H1 (cell line): ENCODE measurements at regions not wholly inside any gene's neighbourhood (a gene's known extent, or its start where the extent isn't known, plus 50 kb on each side); places are given as distances from the start of the nearest gene placed in this dataset.

Source experiments
- CTCF ChIA-PET: fragments of 300-600 bp; sonication (Branson Sonifier 250); formaldehyde crosslinking; loops from one replicate; lab custom pipeline; 2021; ENCODE audit not compliant: partially characterized antibody; lab: Charles Lee
- POLR2A ChIA-PET: fragments of 300-600 bp; sonication (Branson Sonifier 250); formaldehyde crosslinking; loops from one replicate; lab custom pipeline; 2021; ENCODE audit warnings: inconsistent platforms; ENCODE audit not compliant: partially characterized antibody; lab: Charles Lee
- DNase-seq, 2 experiments: peaks; one replicate each; pipeline versions ENCODE4 v3.0.0 to v3.0.0-alpha.2; 2010 to 2022; ENCODE audit warnings: low spot score in 2 of 2, low read depth in 1 of 2, mixed read lengths in 1 of 2
- FAIRE-seq: peaks from 2 replicates; lab custom pipeline; 2011; peaks lifted over from hg19 to GRCh38; lab: Jason Lieb, UNC
- H2AFZ ChIP-seq: 2 replicates; pipeline ENCODE4 v1.8.1; 2012; ENCODE audit warnings: low read length, inconsistent platforms
- H2AK5ac ChIP-seq: 2 replicates; pipeline ENCODE4 v1.6.1; 2013; ENCODE audit warnings: low read depth, low read length
- H2BK120ac ChIP-seq: replicated peaks from 2 replicates; pipeline ENCODE3; 2013; ENCODE audit warnings: low read depth, low read length, inconsistent platforms
- H2BK12ac ChIP-seq: 2 replicates; pipeline ENCODE4 v1.6.1; 2013; ENCODE audit warnings: low read depth, low read length
- H2BK15ac ChIP-seq: 2 replicates; pipeline ENCODE4 v1.6.1; 2013; ENCODE audit warnings: low read length
- H2BK20ac ChIP-seq: 2 replicates; pipeline ENCODE4 v1.6.1; 2013; ENCODE audit warnings: low read length
- H2BK5ac ChIP-seq: 2 replicates; pipeline ENCODE4 v1.6.1; 2013; ENCODE audit warnings: low read depth, low read length
- H3K14ac ChIP-seq: 2 replicates; pipeline ENCODE4 v1.6.1; 2013; ENCODE audit warnings: inconsistent platforms; ENCODE audit not compliant: insufficient read length
- H3K18ac ChIP-seq: 2 replicates; pipeline ENCODE4 v1.6.1; 2013; ENCODE audit warnings: low read length; ENCODE audit errors: extremely low read depth
- H3K23ac ChIP-seq: 2 replicates; pipeline ENCODE4 v1.6.1; 2013; ENCODE audit warnings: inconsistent platforms; ENCODE audit not compliant: insufficient read length
- H3K23me2 ChIP-seq: 2 replicates; pipeline ENCODE4 v1.6.1; 2013; ENCODE audit warnings: low read depth, low read length
- H3K27ac ChIP-seq: 2 replicates; pipeline ENCODE4 v1.6.1; 2011; ENCODE audit warnings: low read depth, low read length, inconsistent platforms
- H3K27me3 ChIP-seq, 4 experiments: replicated peaks in 1 of 4; 1 replicate in 1 of 4; 2 replicates in 3 of 4; pipeline versions ENCODE4 v1.6.1 to v1.8.1; 2011 to 2013; ENCODE audit warnings: low read length in 3 of 4, mild to moderate bottlenecking in 3 of 4, inconsistent platforms in 2 of 4, mixed read lengths in 2 of 4, moderate library complexity in 1 of 4; ENCODE audit not compliant: control insufficient read depth in 3 of 4, insufficient read depth in 3 of 4; ENCODE audit errors: extremely low read depth in 1 of 4
- H3K36me3 ChIP-seq, 4 experiments: 2 replicates each; pipeline versions ENCODE4 v1.6.1 to v1.8.1; 2011 to 2013; ENCODE audit warnings: mild to moderate bottlenecking in 4 of 4, low read length in 3 of 4, moderate library complexity in 2 of 4, control low read depth in 1 of 4, inconsistent platforms in 1 of 4; ENCODE audit not compliant: insufficient read depth in 4 of 4, control insufficient read depth in 2 of 4
- H3K4ac ChIP-seq: replicated peaks from 2 replicates; pipeline ENCODE3; 2013; ENCODE audit warnings: low read length, low read depth, mixed read lengths, inconsistent platforms; ENCODE audit not compliant: insufficient read length
- H3K4me1 ChIP-seq, 4 experiments: replicated peaks in 1 of 4; 1 replicate in 1 of 4; 2 replicates in 3 of 4; pipeline versions ENCODE4 v1.6.1 to v1.8.1; 2011 to 2013; ENCODE audit warnings: low read length in 3 of 4, inconsistent platforms in 2 of 4, mixed read lengths in 1 of 4; ENCODE audit not compliant: insufficient read depth in 4 of 4, control insufficient read depth in 3 of 4
- H3K4me2 ChIP-seq, 2 experiments: 2 replicates each; pipeline versions ENCODE4 v1.6.1 to v1.8.1; 2011 to 2013; ENCODE audit warnings: low read depth in 2 of 2, low read length in 2 of 2, control low read depth in 1 of 2, inconsistent platforms in 1 of 2, mild to moderate bottlenecking in 1 of 2; ENCODE audit not compliant: insufficient read depth in 1 of 2
- H3K4me3 ChIP-seq, 4 experiments: fragments of 200-600, 300-600 bp in 1 of 4; sonication (generic), shearing (Covaris generic), sonication (Bioruptor Twin) in 1 of 4; 2 replicates each; pipeline versions ENCODE4 v1.5.1 to v1.8.1; 2011 to 2016; ENCODE audit warnings: low read length in 4 of 4, low read depth in 3 of 4, control low read depth in 2 of 4, inconsistent platforms in 2 of 4, mild to moderate bottlenecking in 2 of 4, mixed read lengths in 1 of 4, moderate library complexity in 1 of 4; ENCODE audit not compliant: insufficient read depth in 2 of 4; ENCODE audit errors: extremely low read depth in 1 of 4
- H3K56ac ChIP-seq: replicated peaks from 2 replicates; pipeline ENCODE3; 2013; ENCODE audit warnings: low read depth, mild to moderate bottlenecking, mixed read lengths, low read length, inconsistent platforms; ENCODE audit not compliant: insufficient read length
- H3K79me1 ChIP-seq: 2 replicates; pipeline ENCODE4 v1.6.1; 2013; ENCODE audit warnings: low read depth, low read length, control low read depth
- H3K79me2 ChIP-seq, 2 experiments: 2 replicates each; pipeline versions ENCODE4 v1.6.1 to v1.8.1; 2012 to 2013; ENCODE audit warnings: low read length in 2 of 2, mild to moderate bottlenecking in 2 of 2, inconsistent platforms in 1 of 2; ENCODE audit not compliant: insufficient read depth in 2 of 2, control insufficient read depth in 1 of 2
- H3K9ac ChIP-seq, 4 experiments: replicated peaks in 1 of 4; 1 replicate in 1 of 4; 2 replicates in 3 of 4; pipeline versions ENCODE4 v1.6.1 to v1.8.1; 2011 to 2013; ENCODE audit warnings: low read depth in 3 of 4, low read length in 3 of 4, control low read depth in 2 of 4, mild to moderate bottlenecking in 2 of 4, moderate library complexity in 2 of 4, inconsistent platforms in 1 of 4; ENCODE audit errors: extremely low read depth in 1 of 4
- H3K9me3 ChIP-seq, 2 experiments: 2 replicates each; pipeline versions ENCODE4 v1.6.1 to v1.8.1; 2012 to 2013; ENCODE audit warnings: mild to moderate bottlenecking in 2 of 2, moderate library complexity in 2 of 2, control low read depth in 1 of 2, inconsistent platforms in 1 of 2, low read depth in 1 of 2, low read length in 1 of 2, mixed read lengths in 1 of 2; ENCODE audit not compliant: insufficient read depth in 2 of 2
- H4K20me1 ChIP-seq, 2 experiments: replicated peaks in 1 of 2; 2 replicates each; pipeline versions ENCODE3 to v1.8.1; 2011 to 2013; ENCODE audit warnings: inconsistent platforms in 2 of 2, low read length in 2 of 2, mild to moderate bottlenecking in 1 of 2; ENCODE audit not compliant: insufficient read depth in 2 of 2, control insufficient read depth in 1 of 2
- H4K5ac ChIP-seq: 2 replicates; pipeline ENCODE4 v1.6.1; 2013; ENCODE audit warnings: low read length, low read depth, mixed read lengths, inconsistent platforms; ENCODE audit not compliant: insufficient read length
- H4K8ac ChIP-seq: 2 replicates; pipeline ENCODE4 v1.8.0; 2013; ENCODE audit warnings: mild to moderate bottlenecking, moderate library complexity, low read length, inconsistent platforms; ENCODE audit not compliant: insufficient read depth; ENCODE audit errors: extremely low read depth
- H4K91ac ChIP-seq: replicated peaks from 2 replicates; pipeline ENCODE3; 2013; ENCODE audit warnings: low read length, mixed read lengths, inconsistent platforms; ENCODE audit not compliant: insufficient read length
- CEBPB ChIP-seq: IDR thresholded peaks from 2 replicates; pipeline ENCODE4 v1.6.1; 2012; ENCODE audit warnings: low read depth, low read length
- HDAC2 ChIP-seq, 2 experiments: fragments of 300-600 bp in 1 of 2; sonication (generic) in 1 of 2; IDR thresholded peaks; 2 replicates each; pipeline ENCODE4 v1.6.1; 2011 to 2012; ENCODE audit warnings: low read depth in 2 of 2, low read length in 2 of 2, mild to moderate bottlenecking in 2 of 2, moderate library complexity in 2 of 2, borderline replicate concordance in 1 of 2, inconsistent platforms in 1 of 2
- NRF1 ChIP-seq: IDR thresholded peaks from 2 replicates; pipeline ENCODE4 v1.6.1; 2011; ENCODE audit warnings: mild to moderate bottlenecking, low read depth, low read length, improper control_type of control experiment
- RNF2 ChIP-seq: fragments of 200-900, 300-1000 bp; sonication (generic); IDR thresholded peaks from 2 replicates; pipeline ENCODE4 v1.7.1; 2016; ENCODE audit warnings: borderline replicate concordance, low read depth, mild to moderate bottlenecking, antibody characterized with exemption, low read length; ENCODE audit not compliant: poor library complexity, severe bottlenecking; ENCODE audit errors: missing control alignments
- SAP30 ChIP-seq: fragments of 300-600 bp; sonication (generic); IDR thresholded peaks from 2 replicates; pipeline ENCODE4 v1.7.1; 2012; ENCODE audit warnings: low read length, moderate library complexity, mild to moderate bottlenecking, inconsistent platforms; ENCODE audit not compliant: insufficient read depth, insufficient replicate concordance
- SP2 ChIP-seq: IDR thresholded peaks from 2 replicates; pipeline ENCODE4 v1.6.1; 2012; ENCODE audit warnings: mild to moderate bottlenecking, low read length, inconsistent platforms
- TAF1 ChIP-seq: IDR thresholded peaks from 2 replicates; pipeline ENCODE4 v1.6.1; 2011; ENCODE audit warnings: mild to moderate bottlenecking, low read depth, low read length
- TEAD4 ChIP-seq: IDR thresholded peaks from 2 replicates; pipeline ENCODE4 v1.6.1; 2012; ENCODE audit warnings: low read depth, low read length, inconsistent platforms, mixed read lengths
- WGBS, 2 experiments: shearing (Covaris generic) in 1 of 2; methylation state at CpG; one replicate each; pipeline versions ENCODE4 v1.1.6 to v1.1.7; 2013 to 2015; ENCODE audit warnings: low lambda C conversion rate in 2 of 2, mixed read lengths in 2 of 2, inconsistent platforms in 1 of 2, low coverage in 1 of 2, missing lambda C conversion rate in 1 of 2; ENCODE audit not compliant: insufficient replicate concordance in 2 of 2, insufficient coverage in 1 of 2, insufficient read length in 1 of 2; ENCODE audit errors: extremely low coverage in 1 of 2, missing lambda C conversion rate in 1 of 2; 5-methylcytosine and 5-hydroxymethylcytosine counted together

DNA sequence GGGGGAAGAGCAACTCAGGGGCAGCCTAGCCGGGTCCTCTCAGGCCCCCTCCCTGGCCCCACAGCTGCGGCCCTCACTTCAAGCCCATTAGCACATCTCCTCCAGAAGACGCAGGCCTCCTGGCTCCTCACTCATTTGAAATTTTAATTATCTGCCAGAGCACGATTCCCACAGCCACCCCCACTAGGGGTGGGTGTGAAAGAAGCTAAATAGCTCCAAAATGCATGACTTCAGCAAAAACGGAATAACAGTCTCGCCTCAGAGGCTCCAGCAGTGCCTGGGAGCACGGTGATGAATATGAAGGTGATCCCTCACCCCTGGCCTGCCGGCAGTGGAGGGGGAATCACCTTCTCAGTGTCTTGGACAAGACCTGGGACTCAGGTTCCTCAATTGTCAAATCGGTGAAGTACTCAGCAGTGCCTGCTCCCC is 61.1 kb upstream of the HRH2 start:
- no peak overlapping the region for H2BK20ac ChIP-seq
- no peaks in the 10 kb centered on the region for H3K79me1 ChIP-seq
- no peaks in the 10 kb centered on the region for H3K27me3 ChIP-seq
- no peak overlapping the region for H3K56ac ChIP-seq
- H2BK120ac ChIP-seq: no peak overlapping the region
- H2AK5ac ChIP-seq: no peak overlapping the region
- no peaks in the 10 kb centered on the region for H3K79me2 ChIP-seq
- H4K8ac ChIP-seq: no peak overlapping the region
- H3K4ac ChIP-seq: no peak overlapping the region
- no peak overlapping the region for H4K91ac ChIP-seq
- FAIRE-seq: no peak
- no peak overlapping the region for H4K5ac ChIP-seq
- no peaks in the 10 kb centered on the region for H4K20me1 ChIP-seq
- H2AFZ ChIP-seq: 0 out of 2 replicates have a peak overlapping the region, but pooled peaks have one; percentile 24
- H3K9me3 ChIP-seq: no peaks in the 10 kb centered on the region
- no peak overlapping the region for H3K27ac ChIP-seq
- no peak overlapping the region; the same call in 1 of the 2 replicates for H2BK5ac ChIP-seq
- no peak overlapping the region for H2BK15ac ChIP-seq
- H2BK12ac ChIP-seq: no peak overlapping the region
- no peak overlapping the region for H3K4me3 ChIP-seq
- no peak for TF ChIP-seq TEAD4
- TF ChIP-seq SAP30: no peak
- no peak for TF ChIP-seq NRF1
- TF ChIP-seq HDAC2 (IDR thresholded peaks at IDR 0.05; ENCODE audit: borderline replicate concordance in 1 of 2, low read depth in 2 of 2, low read length in 2 of 2): no peak
- TF ChIP-seq CEBPB: no peak
- no peak for TF ChIP-seq SP2
- no peak for TF ChIP-seq RNF2
- TF ChIP-seq TAF1: no peak
- H3K9ac ChIP-seq: no peak overlapping the region
- no peak overlapping the region for H3K23ac ChIP-seq
- H3K4me1 ChIP-seq: peaks cover 0 to 7% (median 2%) of the 10 kb centered on the region in 4 experiments; a peak in 4 of 7 replicates
- no peaks in the 10 kb centered on the region for H3K23me2 ChIP-seq
- no peaks in the 10 kb centered on the region for H3K36me3 ChIP-seq
- ChIA-PET CTCF (interaction anchor here (1.0 to 1.2 kb wide), 3 partner anchors 9 to 18 kb away, joined by 3 to 5 read pairs (median 3); no protein-coding TSS in a partner anchor), POLR2A (interaction anchor here (1.0 kb wide), 1 partner anchor 21 kb away, joined by 4 read pairs; no protein-coding TSS in a partner anchor)
- WGBS, 2 experiments: 68% methylated on average over 7 of the region's 9 CpGs; no CpG with 5 or more reads in 1 of the 2 experiments
- no peak overlapping the region for H3K4me2 ChIP-seq
- no peak for DNase-seq
- H3K14ac ChIP-seq: no peak overlapping the region
- no peak overlapping the region for H3K18ac ChIP-seq
